ENCODE measurements at regions not wholly inside any gene's neighbourhood (a gene's known extent, or its start where the extent isn't known, plus 50 kb on each side); places are given as distances from the start of the nearest gene placed in this dataset.

GRCh38 chr7:114073701-114074100 lies 154.9 kb upstream of the PPP1R3A start:
- no peaks in the 10 kb centered on the region for H3K27me3 ChIP-seq
- intact Hi-C loops (cut with DNase I; ENCODE audit: low total_unique reads), result no loop called here
- no peaks in the 10 kb centered on the region for H3K36me3 ChIP-seq
- no peak overlapping the region for H3K4me3 ChIP-seq
- H3K4me1 ChIP-seq, result no peaks in the 10 kb centered on the region
- no peak for TF ChIP-seq CTCF (IDR thresholded peaks at IDR 0.05)
- DNase-seq, result no peak
- no peak overlapping the region for H3K27ac ChIP-seq
- H3K9me3 ChIP-seq, result no peaks in the 10 kb centered on the region

- intact Hi-C loops (cut with DNase I; ENCODE audit: low total_unique reads), result no loop called here
- no peaks in the 10 kb centered on the region for H3K9me3 ChIP-seq
- TF ChIP-seq CTCF (IDR thresholded peaks at IDR 0.05), result no peak
- H3K27ac ChIP-seq, result no peak overlapping the region
- no peaks in the 10 kb centered on the region for H3K27me3 ChIP-seq
- H3K4me1 ChIP-seq, result no peaks in the 10 kb centered on the region
- H3K36me3 ChIP-seq, result no peaks in the 10 kb centered on the region
- DNase-seq, result no peak
- no peak overlapping the region for H3K4me3 ChIP-seq
Observed at GRCh38 chr7:114070246-114070645, 151.4 kb upstream of the PPP1R3A start.

- DNase-seq, result no peak
Observed at GRCh38 chr7:114062810-114063209, 144.0 kb upstream of the PPP1R3A start.

GRCh38 chr7:114051871-114052331 lies 133.1 kb upstream of the PPP1R3A start:
- H3K27ac ChIP-seq, result no peak overlapping the region
- H3K27me3 ChIP-seq, result no peaks in the 10 kb centered on the region
- no peak for DNase-seq
- no peaks in the 10 kb centered on the region for H3K36me3 ChIP-seq
- H3K4me1 ChIP-seq, result peaks cover 0 to 6% (median 0%) of the 10 kb centered on the region in 4 donors
- no peak overlapping the region for H3K4me3 ChIP-seq
- no peaks in the 10 kb centered on the region for H3K9me3 ChIP-seq
- intact Hi-C loops (cut with DNase I; ENCODE audit: low total_unique reads), result no loop called here
- no peak for TF ChIP-seq CTCF (IDR thresholded peaks at IDR 0.05)

More at GRCh38 chr7:114062810-114063209, 144.0 kb upstream of the PPP1R3A start:
- TF ChIP-seq CTCF (IDR thresholded peaks at IDR 0.05), result no peak
- Histone ChIP-seq H3K36me3 (no peaks in the 10 kb centered on the region), H3K4me1 (no peaks in the 10 kb centered on the region), H3K4me3 (no peak overlapping the region), H3K27me3 (no peaks in the 10 kb centered on the region), H3K9me3 (no peaks in the 10 kb centered on the region), H3K27ac (no peak overlapping the region)
- intact Hi-C loops (cut with DNase I; ENCODE audit: low total_unique reads), result no loop called here

DNA sequence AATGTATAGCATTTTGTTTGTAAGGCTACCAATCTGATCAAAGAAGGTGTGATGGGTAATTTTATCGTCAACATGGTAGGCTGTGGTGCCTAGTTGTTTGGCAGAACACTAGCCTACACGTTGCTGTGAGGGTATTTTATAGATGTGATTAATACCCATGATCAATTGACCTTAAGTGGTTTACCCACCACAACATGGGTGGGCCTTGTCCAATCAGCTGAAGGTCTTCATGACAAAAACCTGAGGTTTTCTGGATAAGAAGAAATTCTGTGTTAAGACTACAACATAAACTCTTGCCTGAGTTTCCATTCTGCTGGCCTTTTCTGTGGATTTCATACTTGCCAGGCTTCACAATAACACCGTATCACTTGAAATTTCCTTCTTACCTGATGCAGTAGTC lies 131.8 kb upstream of the PPP1R3A start:
- Histone ChIP-seq H3K4me1 (peaks cover 0 to 6% (median 0%) of the 10 kb centered on the region in 4 donors), H3K27me3 (no peaks in the 10 kb centered on the region), H3K27ac (no peak overlapping the region), H3K9me3 (no peaks in the 10 kb centered on the region), H3K4me3 (no peak overlapping the region), H3K36me3 (no peaks in the 10 kb centered on the region)
- no peak for TF ChIP-seq CTCF (IDR thresholded peaks at IDR 0.05)
- intact Hi-C loops (cut with DNase I; ENCODE audit: low total_unique reads), result no loop called here
- no peak for DNase-seq

All from tibial artery (tissue), 4 donors.